ENCODE measurements at regions not wholly inside any gene's neighbourhood (a gene's known extent, or its start where the extent isn't known, plus 50 kb on each side); places are given as distances from the start of the nearest gene placed in this dataset. TPM values are rescaled to one million over a fixed set of nuclear protein-coding genes. Genes with fewer than 3 reads are reported as not detected.

Small RNA genes lying in the stretch of these regions (small RNA-seq; reads per million reads assigned to genes)
- not detected for gene RN7SKP289 (ENCODE audit: insufficient read depth, insufficient read length, low read depth, low replicate concordance)
